PFSK-1 (cell line): ENCODE measurements at regions not wholly inside any gene's neighbourhood (a gene's known extent, or its start where the extent isn't known, plus 50 kb on each side); places are given as distances from the start of the nearest gene placed in this dataset.

ENCODE experiments used
- FOXP2 ChIP-seq: optimal IDR thresholded peaks from 2 replicates; pipeline ENCODE3; 2011; ENCODE audit warnings: borderline replicate concordance, control low read depth, inconsistent platforms; ENCODE audit not compliant: insufficient read depth; ENCODE audit errors: extremely low read length, extremely low read depth
- POLR2AphosphoS5 ChIP-seq: IDR thresholded peaks from 2 replicates; pipeline ENCODE4 v1.6.1; 2012; ENCODE audit warnings: low read depth, mild to moderate bottlenecking, control low read depth, low read length, moderate library complexity
- REST ChIP-seq, 2 experiments: IDR thresholded peaks; 2 replicates each; pipeline versions ENCODE4 v1.6.1 to v1.8.0; 2011 to 2012; ENCODE audit warnings: low read depth in 2 of 2, low read length in 2 of 2, control low read depth in 1 of 2, inconsistent platforms in 1 of 2, mild to moderate bottlenecking in 1 of 2, moderate library complexity in 1 of 2; ENCODE audit not compliant: insufficient read depth in 1 of 2
- SIN3A ChIP-seq: IDR thresholded peaks from 2 replicates; pipeline ENCODE4 v1.6.1; 2012; ENCODE audit warnings: mild to moderate bottlenecking, low read length, moderate library complexity, borderline replicate concordance; ENCODE audit not compliant: insufficient read depth
- TAF1 ChIP-seq: IDR thresholded peaks from 2 replicates; pipeline ENCODE4 v1.6.1; 2012; ENCODE audit warnings: low read length, control low read depth, borderline replicate concordance; ENCODE audit not compliant: insufficient read depth

- no peak for TF ChIP-seq REST (IDR thresholded peaks at IDR 0.05; ENCODE audit: insufficient read depth in 1 of 2, low read depth in 2 of 2, low read length in 2 of 2)
- TF ChIP-seq SIN3A = no peak
These were observed 182.4 kb downstream of the INHBA start for GRCh38 chr7:41520445-41520844.

GRCh38 chr7:41517771-41518170, 185.1 kb downstream of the INHBA start:
- no peak for TF ChIP-seq TAF1
- TF ChIP-seq REST (IDR thresholded peaks at IDR 0.05; ENCODE audit: insufficient read depth in 1 of 2, low read depth in 2 of 2, low read length in 2 of 2) = no peak
- TF ChIP-seq FOXP2 = no peak

DNA sequence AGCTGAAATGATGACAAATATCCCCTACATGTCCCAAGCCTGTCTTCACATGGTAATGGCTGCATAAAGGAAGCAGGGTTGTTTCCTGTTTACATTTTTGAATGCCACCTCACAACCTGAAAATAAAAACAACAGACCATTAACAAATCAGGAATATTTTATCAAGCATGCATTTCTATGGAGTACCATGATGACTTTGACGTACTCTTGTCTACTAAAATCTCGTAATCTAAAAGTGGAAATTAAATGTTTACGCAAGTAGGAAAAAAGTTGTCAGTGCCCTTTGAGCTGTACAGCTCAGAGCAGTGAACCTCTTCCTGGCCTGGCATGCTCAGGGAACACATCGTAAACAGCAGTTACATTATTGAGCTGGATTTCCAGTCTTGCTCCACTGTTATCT, 194.1 kb downstream of the INHBA start:
- no peak for TF ChIP-seq FOXP2
- no peak for TF ChIP-seq SIN3A
- TF ChIP-seq TAF1 = no peak
- TF ChIP-seq REST (IDR thresholded peaks at IDR 0.05; ENCODE audit: insufficient read depth in 1 of 2, low read depth in 2 of 2, low read length in 2 of 2) = no peak

DNA sequence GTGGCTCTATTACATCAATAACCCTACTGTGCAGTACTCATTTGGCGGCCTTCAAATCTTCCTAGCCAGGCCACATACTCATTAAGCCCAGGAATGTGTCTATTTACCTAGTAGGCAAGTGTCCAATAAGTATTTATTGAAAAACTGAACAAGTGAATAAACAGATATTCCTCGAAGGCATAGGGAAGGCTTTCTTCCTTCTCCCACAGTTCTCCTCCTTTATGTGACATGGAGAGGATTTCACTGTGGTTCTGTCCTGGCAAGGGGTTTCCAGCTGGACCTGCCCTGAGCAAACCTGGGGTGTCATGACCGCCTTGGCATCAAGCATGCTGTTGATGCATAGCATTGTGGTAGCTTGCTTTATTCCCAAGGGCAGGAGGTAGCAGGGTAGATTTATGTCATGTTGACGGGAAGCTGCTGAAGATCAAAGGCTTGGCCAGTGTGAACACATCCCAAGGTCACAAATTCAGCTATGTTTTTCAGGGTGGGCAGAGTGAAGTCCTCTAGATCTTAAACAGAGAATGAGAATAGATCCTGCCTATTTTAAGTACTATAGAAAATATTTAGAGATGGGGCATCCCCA, 195.1 kb downstream of the INHBA start:
- TF ChIP-seq TAF1 (no peak), FOXP2 (no peak), REST (IDR thresholded peaks at IDR 0.05; ENCODE audit: insufficient read depth in 1 of 2, low read depth in 2 of 2, low read length in 2 of 2) (no peak), POLR2AphosphoS5 (no peak), SIN3A (no peak)

DNA sequence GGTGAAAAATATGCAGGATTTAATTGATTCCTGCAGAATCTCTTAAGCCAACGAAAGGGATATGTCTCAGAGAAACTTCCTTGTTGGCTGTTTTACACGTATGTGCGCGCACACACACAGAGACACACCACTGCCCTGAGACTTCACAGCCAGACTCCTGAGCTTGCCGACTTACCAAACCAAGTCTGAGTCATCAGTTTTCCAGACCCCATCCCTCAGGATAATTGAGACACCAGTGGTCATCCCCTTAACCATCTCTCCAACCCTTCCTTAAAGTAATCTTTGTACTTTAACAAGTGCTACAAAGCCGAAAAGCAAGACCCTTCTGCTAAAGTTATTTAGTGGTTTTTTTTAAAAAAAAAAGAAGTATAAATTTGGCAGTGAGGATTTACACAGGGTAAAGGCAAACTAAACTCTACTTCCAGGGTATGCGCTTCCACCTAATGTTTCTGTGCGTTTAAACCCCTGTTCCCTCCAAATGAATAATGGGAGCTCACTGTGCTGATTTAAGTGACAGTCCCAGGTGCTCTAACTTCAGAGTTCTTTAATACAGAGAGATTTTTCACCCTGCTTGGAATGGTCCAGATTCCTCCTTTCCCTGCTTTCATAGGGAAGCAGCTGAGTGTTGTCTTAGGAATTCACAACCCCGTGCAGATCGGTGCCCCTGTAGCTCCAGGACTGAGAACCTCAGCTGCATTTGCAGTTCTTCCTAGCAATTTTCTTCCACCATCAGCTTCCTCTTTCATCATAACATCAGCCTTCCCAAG, 198.5 kb downstream of the INHBA start:
- TF ChIP-seq REST (IDR thresholded peaks at IDR 0.05; ENCODE audit: insufficient read depth in 1 of 2, low read depth in 2 of 2, low read length in 2 of 2) (no peak), SIN3A (no peak), TAF1 (no peak), FOXP2 (no peak)
